HepG2 (cell line): ENCODE measurements at regions not wholly inside any gene's neighbourhood (a gene's known extent, or its start where the extent isn't known, plus 50 kb on each side); places are given as distances from the start of the nearest gene placed in this dataset.
"Not testable (repeated sequence)": the region's sequence is repeated elsewhere in the genome, so short reads cannot be mapped to it uniquely, and the experiment has no call there.

Experiments
- ATAC-seq: fragments of 200-7000 bp; cut with Tn5 transposase; 3 replicates; pipeline ENCODE4 v1.9.1; 2020; ENCODE audit warnings: mild to moderate bottlenecking, moderate library complexity
- BruUV-seq: library from RNA; stranded (reverse); fragments of 400-500 nt; replicated peaks from 2 replicates; lab custom pipeline; 2021; lab: Mats Ljungman, UMichigan
- CTCF ChIA-PET: fragments of 300-600 bp; formaldehyde crosslinking; extraction: SDS; loops from one replicate; lab custom pipeline; 2021; ENCODE audit warnings: low total read pairs, inconsistent platforms, low intra/inter-chr PET ratio; lab: Yijun Ruan, JAX
- POLR2A ChIA-PET: fragments of 350-600 bp; sonication (Branson Sonifier 250); formaldehyde crosslinking; loops from one replicate; lab custom pipeline; 2020; ENCODE audit warnings: antibody characterized with exemption, inconsistent platforms; lab: Yijun Ruan, JAX
- DNase-seq: peaks from one replicate; pipeline ENCODE4 v3.0.0-alpha.2; 2015; ENCODE audit warnings: low spot score
- FAIRE-seq: peaks from 3 replicates; lab custom pipeline; 2011; peaks lifted over from hg19 to GRCh38; lab: Jason Lieb, UNC
- H2AFZ ChIP-seq: one replicate; pipeline ENCODE4 v1.6.1; 2011; ENCODE audit warnings: low read length, inconsistent platforms
- H3K27ac ChIP-seq: fragments of 300-600 bp; 3 replicates; pipeline ENCODE4 v1.8.0; 2011; ENCODE audit warnings: mixed run types, mild to moderate bottlenecking, mixed read lengths, low read length, inconsistent platforms; ENCODE audit not compliant: insufficient read depth; ENCODE audit errors: extremely low read length
- H3K27me3 ChIP-seq, 2 experiments: fragments of 200-600 bp in 1 of 2; 2 replicates in 1 of 2; 3 replicates in 1 of 2; pipeline versions ENCODE4 v1.6.0 to v1.8.0; 2011; ENCODE audit warnings: low read length in 2 of 2, mild to moderate bottlenecking in 2 of 2, moderate library complexity in 2 of 2, inconsistent platforms in 1 of 2; ENCODE audit not compliant: insufficient read depth in 2 of 2, control insufficient read depth in 1 of 2
- H3K36me3 ChIP-seq, 2 experiments: fragments of 200-600 bp in 1 of 2; replicated peaks in 1 of 2; 2 replicates in 1 of 2; 3 replicates in 1 of 2; pipeline versions ENCODE4 v1.5.1 to v1.8.0; 2011; ENCODE audit warnings: low read length in 2 of 2, inconsistent platforms in 1 of 2; ENCODE audit not compliant: insufficient read depth in 2 of 2, control insufficient read depth in 1 of 2
- H3K4me1 ChIP-seq: 2 replicates; pipeline ENCODE4 v1.5.1; 2012; ENCODE audit warnings: low read length, inconsistent platforms; ENCODE audit not compliant: insufficient read depth
- H3K4me2 ChIP-seq: 2 replicates; pipeline ENCODE4 v1.6.0; 2011; ENCODE audit warnings: low read depth, low read length, inconsistent platforms
- H3K4me3 ChIP-seq, 3 experiments: fragments of 200-600 bp in 1 of 3; sonication (generic), shearing (Covaris generic) in 1 of 3; replicated peaks in 1 of 3; 2 replicates each; pipeline ENCODE4 v1.5.1; 2011 to 2016; ENCODE audit warnings: low read length in 3 of 3, inconsistent platforms in 2 of 3, low read depth in 2 of 3, mild to moderate bottlenecking in 2 of 3, control low read depth in 1 of 3, mixed read lengths in 1 of 3; ENCODE audit not compliant: insufficient read depth in 1 of 3
- H3K79me2 ChIP-seq: one replicate; pipeline ENCODE4 v1.6.1; 2011; ENCODE audit warnings: low read length, inconsistent platforms; ENCODE audit not compliant: insufficient read depth
- H3K9ac ChIP-seq: 2 replicates; pipeline ENCODE4 v1.6.0; 2011; ENCODE audit warnings: mild to moderate bottlenecking, low read depth, low read length, inconsistent platforms; ENCODE audit not compliant: insufficient read depth
- H3K9me3 ChIP-seq: 2 replicates; pipeline ENCODE4 v1.5.1; 2012; ENCODE audit warnings: mild to moderate bottlenecking, low read length
- H4K20me1 ChIP-seq: 2 replicates; pipeline ENCODE4 v1.6.0; 2011; ENCODE audit warnings: inconsistent platforms, mild to moderate bottlenecking, low read length, moderate library complexity; ENCODE audit not compliant: insufficient read depth
- ATF5 ChIP-seq: sonication (generic); formaldehyde crosslinking; IDR thresholded peaks from 2 replicates; pipeline ENCODE4 v1.4.0; 2020; ENCODE audit warnings: mild to moderate bottlenecking, low read depth, missing genetic modification reagents
- CC2D1A ChIP-seq: sonication (generic); formaldehyde crosslinking; IDR thresholded peaks from 2 replicates; pipeline ENCODE4 v1.8.1; 2023; ENCODE audit warnings: mild to moderate bottlenecking, missing genetic modification reagents
- CENPX ChIP-seq: sonication (generic); formaldehyde crosslinking; IDR thresholded peaks from 2 replicates; pipeline ENCODE4 v1.9.0; 2021; ENCODE audit warnings: mild to moderate bottlenecking, missing genetic modification reagents, moderate library complexity
- MTA1 ChIP-seq: sonication (generic); formaldehyde crosslinking; IDR thresholded peaks from 2 replicates; pipeline ENCODE4 v1.4.0; 2020; ENCODE audit warnings: missing genetic modification reagents, mild to moderate bottlenecking, borderline replicate concordance
- NFIC ChIP-seq: IDR thresholded peaks from 2 replicates; pipeline ENCODE4 v1.6.1; 2012; ENCODE audit warnings: mild to moderate bottlenecking, low read length, inconsistent platforms
- SNAPC2 ChIP-seq: sonication (generic); formaldehyde crosslinking; IDR thresholded peaks from 2 replicates; pipeline ENCODE4 v1.8.1; 2022; ENCODE audit warnings: mild to moderate bottlenecking, missing genetic modification reagents
- ZBTB40 ChIP-seq, 2 experiments: fragments of 450-650 bp in 1 of 2; sonication (generic) in 1 of 2; formaldehyde crosslinking in 1 of 2; IDR thresholded peaks; 2 replicates each; pipeline versions ENCODE4 v1.6.1 to v1.8.0; 2016 to 2022; ENCODE audit warnings: antibody characterized with exemption in 1 of 2, mild to moderate bottlenecking in 1 of 2, missing genetic modification reagents in 1 of 2
- ZNF33B ChIP-seq: sonication (generic); formaldehyde crosslinking; IDR thresholded peaks from 2 replicates; pipeline ENCODE4 v1.5.1; 2020; ENCODE audit warnings: mild to moderate bottlenecking, missing genetic modification reagents
- ZSCAN30 ChIP-seq: sonication (generic); formaldehyde crosslinking; IDR thresholded peaks from 2 replicates; pipeline ENCODE4 v1.5.0; 2020; ENCODE audit warnings: mild to moderate bottlenecking, missing genetic modification reagents
- WGBS: methylation state at CpG from one replicate; pipeline ENCODE4 v1.1.6; 2017; ENCODE audit warnings: low lambda C conversion rate; 5-methylcytosine and 5-hydroxymethylcytosine counted together
- in situ Hi-C: cut with HindIII; loops from 2 replicates; pipeline ENCODE4 v1.10.0; 2017; ENCODE audit warnings: low pct_unique_long_range_greater_than_20kb; ENCODE audit not compliant: extremely low pct_ligation_motif_present
- intact Hi-C: fragments of 100-400 bp; cut with micrococcal nuclease; formaldehyde crosslinking; loops from one replicate; pipeline ENCODE4 v1.10.0; 2022; ENCODE audit not compliant: unreplicated experiment

DNA sequence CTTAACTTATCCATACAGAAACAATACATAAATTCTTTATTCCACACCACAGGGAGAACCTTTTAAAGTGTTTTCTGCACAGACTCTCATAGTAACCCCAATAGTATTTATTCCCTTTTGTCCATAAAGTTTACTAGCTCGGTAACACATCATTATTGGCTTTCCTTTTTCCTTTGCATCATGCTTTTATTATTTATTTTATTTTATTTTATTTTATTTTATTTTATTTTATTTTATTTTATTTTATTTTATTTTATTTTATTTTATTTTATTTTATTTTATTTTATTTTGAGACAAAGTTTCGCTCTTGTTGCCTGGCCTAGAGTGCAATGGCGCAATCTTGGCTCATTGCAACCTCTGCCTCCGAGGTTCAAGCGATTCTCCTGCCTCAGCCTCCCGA is 655.4 kb downstream of the VGLL3 start:
- H2AFZ ChIP-seq, H3K9ac ChIP-seq, H3K4me3 ChIP-seq, H3K79me2 ChIP-seq, BruUV-seq, H3K36me3 ChIP-seq, H4K20me1 ChIP-seq, H3K27me3 ChIP-seq, FAIRE-seq, DNase-seq, H3K9me3 ChIP-seq, ATAC-seq, in situ Hi-C loops, H3K4me1 ChIP-seq, POLR2A ChIA-PET, CTCF ChIA-PET, intact Hi-C loops, H3K27ac ChIP-seq, H3K4me2 ChIP-seq: not testable (repeated sequence)
- WGBS: 17% methylated on average over 6 of the region's 6 CpGs

GRCh38 chr3:86333636-86334035 is 657.3 kb downstream of the VGLL3 start:
- no peaks in the 10 kb centered on the region for H3K36me3 ChIP-seq
- no peak for ATAC-seq
- in situ Hi-C loops: no loop called here
- H2AFZ ChIP-seq: no peak overlapping the region
- H3K9ac ChIP-seq: no peak overlapping the region
- 45% methylated on average over 3 of the region's 3 CpGs for WGBS
- no peaks in the 10 kb centered on the region for H3K27me3 ChIP-seq
- ChIA-PET POLR2A (no interaction called here), CTCF (no interaction called here)
- H3K9me3 ChIP-seq: no peaks in the 10 kb centered on the region
- no TSS peak for BruUV-seq
- H3K4me1 ChIP-seq: no peaks in the 10 kb centered on the region
- no peaks in the 10 kb centered on the region for H4K20me1 ChIP-seq
- no peak overlapping the region for H3K4me3 ChIP-seq
- no peak for DNase-seq
- no peak for FAIRE-seq
- H3K79me2 ChIP-seq: no peaks in the 10 kb centered on the region
- no peak overlapping the region for H3K4me2 ChIP-seq
- intact Hi-C loops: no loop called here
- no peak overlapping the region for H3K27ac ChIP-seq
- no peak for TF ChIP-seq CENPX (CRISPR knock-in tag)
- TF ChIP-seq CC2D1A (CRISPR knock-in tag): no peak
- no peak for TF ChIP-seq ZNF33B
- TF ChIP-seq ZBTB40 (IDR thresholded peaks at IDR 0.05): no peak
- TF ChIP-seq ZBTB40 (CRISPR knock-in tag; IDR thresholded peaks at IDR 0.05): no peak
- no peak for TF ChIP-seq ZSCAN30 (CRISPR knock-in tag)
- TF ChIP-seq MTA1 (CRISPR knock-in tag): no peak
- TF ChIP-seq ATF5: no peak
- TF ChIP-seq NFIC: no peak
- no peak for TF ChIP-seq SNAPC2
